SU-DHL-6 (cell line): ENCODE measurements at regions not wholly inside any gene's neighbourhood (a gene's known extent, or its start where the extent isn't known, plus 50 kb on each side); places are given as distances from the start of the nearest gene placed in this dataset.

ENCODE experiments used
- H2AFZ ChIP-seq: fragments of 200-600 bp; sonication (generic); 2 replicates; pipeline ENCODE4 v1.6.1; 2014; ENCODE audit warnings: low read depth, mild to moderate bottlenecking, moderate library complexity, mixed read lengths, antibody characterized with exemption, low read length; ENCODE audit not compliant: severe bottlenecking
- H3F3A ChIP-seq: fragments of 200-600 bp; shearing (Covaris generic); 2 replicates; pipeline ENCODE4 v1.6.0; 2016; ENCODE audit warnings: antibody characterized with exemption, mild to moderate bottlenecking; ENCODE audit not compliant: insufficient read depth
- H3K27ac ChIP-seq: fragments of 200-600 bp; sonication (generic); 2 replicates; pipeline ENCODE4 v1.5.1; 2016; ENCODE audit warnings: low read depth, mild to moderate bottlenecking, low read length, moderate library complexity, mixed read lengths
- H3K27me3 ChIP-seq: fragments of 200-600 bp; sonication (generic), shearing (Covaris generic); 2 replicates; pipeline ENCODE4 v1.6.0; 2014; ENCODE audit warnings: mild to moderate bottlenecking, low read length
- H3K36me3 ChIP-seq: fragments of 200-600 bp; sonication (generic); 2 replicates; pipeline ENCODE4 v1.6.1; 2014; ENCODE audit warnings: mild to moderate bottlenecking, low read length, mixed read lengths
- H3K4me2 ChIP-seq: fragments of 300-600, 200-600 bp; shearing (Covaris generic), sonication (generic); 2 replicates; pipeline ENCODE4 v1.6.0; 2014; ENCODE audit warnings: low read length, low read depth, mild to moderate bottlenecking; ENCODE audit not compliant: poor library complexity, severe bottlenecking
- H3K4me3 ChIP-seq: fragments of 200-600 bp; sonication (generic); 2 replicates; pipeline ENCODE4 v1.5.1; 2014; ENCODE audit warnings: antibody characterized with exemption, low read length, mild to moderate bottlenecking, mixed read lengths; ENCODE audit not compliant: insufficient read depth, poor library complexity, severe bottlenecking
- H3K79me2 ChIP-seq: fragments of 200-600 bp; sonication (generic); 2 replicates; pipeline ENCODE4 v1.6.1; 2014; ENCODE audit warnings: mild to moderate bottlenecking, low read length, moderate library complexity; ENCODE audit not compliant: insufficient read depth
- H3K9ac ChIP-seq: fragments of 200-600 bp; sonication (generic); 2 replicates; pipeline ENCODE4 v1.7.0; 2014; ENCODE audit warnings: mild to moderate bottlenecking, low read length
- H3K9me2 ChIP-seq: fragments of 200-600 bp; sonication (generic); replicated peaks from 2 replicates; pipeline ENCODE4 v1.6.1; 2014; ENCODE audit warnings: low read length; ENCODE audit not compliant: insufficient read depth
- H3K9me3 ChIP-seq: fragments of 200-600 bp; sonication (generic); 2 replicates; pipeline ENCODE4 v1.6.1; 2014; ENCODE audit warnings: low read length, mixed read lengths; ENCODE audit not compliant: insufficient read depth
- H4K20me1 ChIP-seq: fragments of 200-600 bp; sonication (generic); 2 replicates; pipeline ENCODE4 v1.6.1; 2014; ENCODE audit warnings: low read depth, mild to moderate bottlenecking, antibody characterized with exemption, low read length, moderate library complexity, mixed read lengths
- CTCF ChIP-seq: fragments of 200-600 bp; sonication (generic); IDR thresholded peaks from one replicate; pipeline ENCODE4 v1.5.1; 2017; ENCODE audit warnings: antibody characterized with exemption, mild to moderate bottlenecking, low read length, moderate library complexity; ENCODE audit not compliant: insufficient read depth, poor library complexity, severe bottlenecking
- EZH2phosphoT487 ChIP-seq: fragments of 200-600 bp; sonication (generic), shearing (Covaris generic); conservative IDR thresholded peaks from 2 replicates; pipeline ENCODE4 v1.6.1; 2018; ENCODE audit warnings: mild to moderate bottlenecking, antibody characterized with exemption, low read length, moderate library complexity, mixed read lengths

GRCh38 chr3:59261009-59261408 is 211.2 kb upstream of the CFAP20DC start:
- H4K20me1 ChIP-seq, result no peaks in the 10 kb centered on the region
- H3K27me3 ChIP-seq, result no peaks in the 10 kb centered on the region
- H3K9me2 ChIP-seq, result no peaks in the 10 kb centered on the region
- H2AFZ ChIP-seq, result no peak overlapping the region
- no peaks in the 10 kb centered on the region for H3K79me2 ChIP-seq
- peaks cover 5% of the 10 kb centered on the region; the same call in 1 of the 2 replicates for H3K9me3 ChIP-seq
- peaks cover 5% of the 10 kb centered on the region for H3F3A ChIP-seq
- no peak overlapping the region for H3K4me2 ChIP-seq
- no peak overlapping the region for H3K4me3 ChIP-seq
- H3K36me3 ChIP-seq, result no peaks in the 10 kb centered on the region
- no peak overlapping the region for H3K9ac ChIP-seq
- no peak for TF ChIP-seq EZH2phosphoT487
- no peak for TF ChIP-seq CTCF
- no peak overlapping the region for H3K27ac ChIP-seq

GRCh38 chr3:59258550-59259260 is 208.9 kb upstream of the CFAP20DC start:
- TF ChIP-seq EZH2phosphoT487, result no peak
- TF ChIP-seq CTCF, result no peak
- Histone ChIP-seq H3K27ac (no peak overlapping the region), H3K9me2 (no peaks in the 10 kb centered on the region), H2AFZ (no peak overlapping the region), H3K36me3 (no peaks in the 10 kb centered on the region), H3K4me2 (no peak overlapping the region), H3K9ac (no peak overlapping the region), H3K4me3 (no peak overlapping the region), H3K9me3 (peaks cover 3% of the 10 kb centered on the region; the same call in 1 of the 2 replicates), H3F3A (peaks cover 5% of the 10 kb centered on the region), H3K27me3 (no peaks in the 10 kb centered on the region), H3K79me2 (no peaks in the 10 kb centered on the region), H4K20me1 (no peaks in the 10 kb centered on the region)

GRCh38 chr3:59257506-59257905 is 207.7 kb upstream of the CFAP20DC start:
- no peak overlapping the region for H3K27ac ChIP-seq
- no peaks in the 10 kb centered on the region for H3K9me2 ChIP-seq

More at GRCh38 chr3:59257506-59257905, 207.7 kb upstream of the CFAP20DC start:
- Histone ChIP-seq H2AFZ (no peak overlapping the region), H3K9ac (no peak overlapping the region), H3K4me3 (no peak overlapping the region), H3K36me3 (no peaks in the 10 kb centered on the region), H3K27me3 (no peaks in the 10 kb centered on the region), H3K4me2 (no peak overlapping the region), H4K20me1 (no peaks in the 10 kb centered on the region), H3K9me3 (no peaks in the 10 kb centered on the region), H3F3A (peaks cover 2% of the 10 kb centered on the region), H3K79me2 (no peaks in the 10 kb centered on the region)
- no peak for TF ChIP-seq EZH2phosphoT487
- no peak for TF ChIP-seq CTCF
